Activated naive CD4-positive, alpha-beta T cell treated with anti-CD3 and anti-CD28 coated beads for 36 hours (primary cell): ENCODE measurements at regions not wholly inside any gene's neighbourhood (a gene's known extent, or its start where the extent isn't known, plus 50 kb on each side); places are given as distances from the start of the nearest gene placed in this dataset.

Source experiments
- CTCF ChIA-PET: fragments of 350-600 bp; sonication (Branson Sonifier 250); formaldehyde crosslinking; loops from one replicate; lab custom pipeline; 2021; ENCODE audit warnings: antibody characterized with exemption; lab: Charles Lee
- DNase-seq: peaks from one replicate; pipeline ENCODE4 v3.0.0-alpha.2; 2020
- H3K27ac Mint-ChIP-seq: one replicate; pipeline ENCODE4 v1.8.0; 2021; ENCODE audit warnings: mild to moderate bottlenecking, mixed read lengths
- H3K27me3 Mint-ChIP-seq: one replicate; pipeline ENCODE4 v1.8.0; 2021; ENCODE audit warnings: low read depth, mixed read lengths
- H3K36me3 Mint-ChIP-seq: one replicate; pipeline ENCODE4 v1.8.0; 2021; ENCODE audit warnings: low read depth, mixed read lengths
- H3K4me1 Mint-ChIP-seq: one replicate; pipeline ENCODE4 v1.8.0; 2021; ENCODE audit warnings: low read depth, mixed read lengths
- H3K4me3 Mint-ChIP-seq: one replicate; pipeline ENCODE4 v1.8.0; 2021; ENCODE audit warnings: mild to moderate bottlenecking, moderate library complexity, mixed read lengths
- H3K9me3 Mint-ChIP-seq: one replicate; pipeline ENCODE4 v1.8.0; 2021; ENCODE audit warnings: mixed read lengths
- intact Hi-C: fragments of 100-400 bp; cut with micrococcal nuclease; formaldehyde crosslinking; loops from one replicate; pipeline ENCODE4 v1.15.1; 2023

- Mint-ChIP-seq H3K9me3 (peaks cover 1% of the 10 kb centered on the region), H3K27me3 (no peaks in the 10 kb centered on the region), H3K27ac (no peak overlapping the region), H3K4me1 (no peaks in the 10 kb centered on the region), H3K4me3 (no peak overlapping the region), H3K36me3 (no peaks in the 10 kb centered on the region)
- CTCF ChIA-PET, result no interaction called here
- intact Hi-C loops, result no loop called here
- no peak for DNase-seq
Observed at GRCh38 chr4:12968345-12968744, 515.8 kb downstream of the RAB28 start.

- H3K9me3 Mint-ChIP-seq, result peaks cover 1% of the 10 kb centered on the region
- no peaks in the 10 kb centered on the region for H3K27me3 Mint-ChIP-seq
- H3K27ac Mint-ChIP-seq, result no peak overlapping the region
- H3K4me1 Mint-ChIP-seq, result no peaks in the 10 kb centered on the region
- intact Hi-C loops, result no loop called here
- H3K36me3 Mint-ChIP-seq, result no peaks in the 10 kb centered on the region
- H3K4me3 Mint-ChIP-seq, result no peak overlapping the region
- no peak for DNase-seq
- CTCF ChIA-PET, result no interaction called here
Observed at GRCh38 chr4:12966726-12967125, 517.4 kb downstream of the RAB28 start.

- Mint-ChIP-seq H3K27ac (no peak overlapping the region), H3K36me3 (no peaks in the 10 kb centered on the region), H3K9me3 (peaks cover 1% of the 10 kb centered on the region), H3K4me1 (no peaks in the 10 kb centered on the region), H3K27me3 (no peaks in the 10 kb centered on the region), H3K4me3 (no peak overlapping the region)
- CTCF ChIA-PET, result no interaction called here
- DNase-seq, result no peak
- intact Hi-C loops, result no loop called here
Observed at GRCh38 chr4:12965334-12965733, 518.8 kb downstream of the RAB28 start.

- H3K27ac Mint-ChIP-seq, result no peak overlapping the region
- H3K4me3 Mint-ChIP-seq, result no peak overlapping the region
- H3K4me1 Mint-ChIP-seq, result no peaks in the 10 kb centered on the region
- intact Hi-C loops, result no loop called here
- CTCF ChIA-PET, result no interaction called here
- no peak for DNase-seq
- no peaks in the 10 kb centered on the region for H3K27me3 Mint-ChIP-seq
- no peaks in the 10 kb centered on the region for H3K36me3 Mint-ChIP-seq
- H3K9me3 Mint-ChIP-seq, result peaks cover 1% of the 10 kb centered on the region
Observed at GRCh38 chr4:12963912-12964311, 520.2 kb downstream of the RAB28 start.

- Mint-ChIP-seq H3K27ac (no peak overlapping the region), H3K4me1 (no peaks in the 10 kb centered on the region), H3K36me3 (no peaks in the 10 kb centered on the region), H3K27me3 (no peaks in the 10 kb centered on the region), H3K4me3 (no peak overlapping the region), H3K9me3 (no peaks in the 10 kb centered on the region)
- CTCF ChIA-PET, result no interaction called here
- no peak for DNase-seq
- intact Hi-C loops, result no loop called here
Observed at GRCh38 chr4:12963291-12963690, 520.8 kb downstream of the RAB28 start.

- intact Hi-C loops, result no loop called here
- H3K9me3 Mint-ChIP-seq, result no peaks in the 10 kb centered on the region
- no peak overlapping the region for H3K4me3 Mint-ChIP-seq
- no peak overlapping the region for H3K27ac Mint-ChIP-seq
- no peaks in the 10 kb centered on the region for H3K36me3 Mint-ChIP-seq
- H3K4me1 Mint-ChIP-seq, result no peaks in the 10 kb centered on the region
- CTCF ChIA-PET, result no interaction called here
- H3K27me3 Mint-ChIP-seq, result no peaks in the 10 kb centered on the region
- no peak for DNase-seq
Observed at GRCh38 chr4:12961713-12962112, 522.4 kb downstream of the RAB28 start.

GRCh38 chr4:12958436-12958835, 525.7 kb downstream of the RAB28 start:
- H3K27me3 Mint-ChIP-seq, result no peaks in the 10 kb centered on the region
- intact Hi-C loops, result no loop called here
- DNase-seq, result no peak
- H3K4me1 Mint-ChIP-seq, result no peaks in the 10 kb centered on the region
- no peaks in the 10 kb centered on the region for H3K9me3 Mint-ChIP-seq
- CTCF ChIA-PET, result no interaction called here
- no peak overlapping the region for H3K27ac Mint-ChIP-seq
- no peaks in the 10 kb centered on the region for H3K36me3 Mint-ChIP-seq
- H3K4me3 Mint-ChIP-seq, result no peak overlapping the region

GRCh38 chr4:12957108-12957507, 527.0 kb downstream of the RAB28 start:
- Mint-ChIP-seq H3K27me3 (no peaks in the 10 kb centered on the region), H3K36me3 (no peaks in the 10 kb centered on the region), H3K9me3 (no peaks in the 10 kb centered on the region), H3K27ac (no peak overlapping the region), H3K4me3 (no peak overlapping the region), H3K4me1 (no peaks in the 10 kb centered on the region)
- intact Hi-C loops, result no loop called here
- no peak for DNase-seq
- CTCF ChIA-PET, result no interaction called here

GRCh38 chr4:12956026-12956425, 528.1 kb downstream of the RAB28 start:
- Mint-ChIP-seq H3K27ac (no peak overlapping the region), H3K36me3 (no peaks in the 10 kb centered on the region), H3K9me3 (no peaks in the 10 kb centered on the region), H3K4me1 (no peaks in the 10 kb centered on the region), H3K4me3 (no peak overlapping the region), H3K27me3 (no peaks in the 10 kb centered on the region)
- CTCF ChIA-PET, result interaction anchor here (0.6 kb wide), 1 partner anchor 99 kb away, joined by 4 read pairs; no protein-coding TSS in a partner anchor
- DNase-seq, result no peak
- intact Hi-C loops, result no loop called here

GRCh38 chr4:12949719-12950490, 534.2 kb downstream of the RAB28 start:
- no peak overlapping the region for H3K4me3 Mint-ChIP-seq
- CTCF ChIA-PET, result interaction anchor here (0.6 to 0.9 kb wide), 2 partner anchors 88 to 147 kb away, joined by 4 to 5 read pairs; no protein-coding TSS in a partner anchor

GRCh38 chr4:12943069-12943468, 541.1 kb downstream of the RAB28 start:
- H3K27me3 Mint-ChIP-seq, result no peaks in the 10 kb centered on the region
- CTCF ChIA-PET, result no interaction called here
- H3K4me3 Mint-ChIP-seq, result no peak overlapping the region
- no peak for DNase-seq
- intact Hi-C loops, result no loop called here
- H3K4me1 Mint-ChIP-seq, result no peaks in the 10 kb centered on the region
- H3K9me3 Mint-ChIP-seq, result no peaks in the 10 kb centered on the region
- H3K27ac Mint-ChIP-seq, result no peak overlapping the region
- no peaks in the 10 kb centered on the region for H3K36me3 Mint-ChIP-seq

More at GRCh38 chr4:12949719-12950490, 534.2 kb downstream of the RAB28 start:
- no peak for DNase-seq
- Mint-ChIP-seq H3K27ac (no peak overlapping the region), H3K4me1 (no peaks in the 10 kb centered on the region), H3K9me3 (no peaks in the 10 kb centered on the region), H3K27me3 (no peaks in the 10 kb centered on the region), H3K36me3 (no peaks in the 10 kb centered on the region)
- intact Hi-C loops, result no loop called here

GRCh38 chr4:12933760-12934221, 550.3 kb downstream of the RAB28 start:
- no peak overlapping the region for H3K27ac Mint-ChIP-seq
- peaks cover 5% of the 10 kb centered on the region for H3K27me3 Mint-ChIP-seq
- CTCF ChIA-PET, result no interaction called here
- DNase-seq, result no peak
- H3K4me3 Mint-ChIP-seq, result no peak overlapping the region
- no peaks in the 10 kb centered on the region for H3K4me1 Mint-ChIP-seq
- H3K9me3 Mint-ChIP-seq, result peaks cover 3% of the 10 kb centered on the region
- no peaks in the 10 kb centered on the region for H3K36me3 Mint-ChIP-seq
- intact Hi-C loops, result no loop called here

- CTCF ChIA-PET, result no interaction called here
- no peak overlapping the region for H3K27ac Mint-ChIP-seq
- H3K27me3 Mint-ChIP-seq, result peaks cover 2% of the 10 kb centered on the region
- intact Hi-C loops, result no loop called here
- H3K9me3 Mint-ChIP-seq, result peaks cover 3% of the 10 kb centered on the region
- no peak for DNase-seq
- no peak overlapping the region for H3K4me3 Mint-ChIP-seq
- H3K4me1 Mint-ChIP-seq, result no peaks in the 10 kb centered on the region
- H3K36me3 Mint-ChIP-seq, result no peaks in the 10 kb centered on the region
Observed at GRCh38 chr4:12932203-12932788, 551.8 kb downstream of the RAB28 start.
